ENCODE measurements at regions not wholly inside any gene's neighbourhood (a gene's known extent, or its start where the extent isn't known, plus 50 kb on each side); places are given as distances from the start of the nearest gene placed in this dataset.
"Not testable (repeated sequence)": the region's sequence is repeated elsewhere in the genome, so short reads cannot be mapped to it uniquely, and the experiment has no call there.

- H3K4me1 Mint-ChIP-seq (ENCODE audit: low read depth); ATAC-seq (replicated peaks in 1 of 2); DNase-seq; H3K36me3 Mint-ChIP-seq (ENCODE audit: insufficient read depth in 2 of 2); H3K9me3 Mint-ChIP-seq; H3K27ac Mint-ChIP-seq; H3K4me3 Mint-ChIP-seq; H3K27me3 Mint-ChIP-seq (ENCODE audit: low read depth): not testable (repeated sequence)
Measured at GRCh38 chr6:73972518-73972917, 276.5 kb downstream of the CD109 start.

GRCh38 chr6:73969971-73970970, 274.3 kb downstream of the CD109 start:
- DNase-seq: peak in 1 of 2 donors; percentile 8
- Mint-ChIP-seq H3K4me3 (no peak overlapping the region), H3K27me3 (ENCODE audit: low read depth) (no peaks in the 10 kb centered on the region), H3K4me1 (ENCODE audit: low read depth) (no peaks in the 10 kb centered on the region), H3K9me3 (no peaks in the 10 kb centered on the region), H3K36me3 (ENCODE audit: insufficient read depth in 2 of 2) (no peaks in the 10 kb centered on the region), H3K27ac (no peak overlapping the region)
- ATAC-seq (replicated peaks in 1 of 2): peak in 1 of 2 donors; percentile 68

- ATAC-seq (replicated peaks in 1 of 2) (no peak), DNase-seq (no peak)
- Mint-ChIP-seq H3K27ac (no peak overlapping the region), H3K4me3 (no peak overlapping the region), H3K4me1 (ENCODE audit: low read depth) (no peaks in the 10 kb centered on the region), H3K36me3 (ENCODE audit: insufficient read depth in 2 of 2) (no peaks in the 10 kb centered on the region), H3K27me3 (ENCODE audit: low read depth) (no peaks in the 10 kb centered on the region), H3K9me3 (no peaks in the 10 kb centered on the region)
Measured at GRCh38 chr6:73968221-73968757, 272.3 kb downstream of the CD109 start.

- no peak for DNase-seq
- no peak overlapping the region for H3K27ac Mint-ChIP-seq
- H3K4me1 Mint-ChIP-seq (ENCODE audit: low read depth): no peaks in the 10 kb centered on the region
- ATAC-seq (replicated peaks in 1 of 2): no peak
- H3K4me3 Mint-ChIP-seq: no peak overlapping the region
- no peaks in the 10 kb centered on the region for H3K9me3 Mint-ChIP-seq
- H3K27me3 Mint-ChIP-seq (ENCODE audit: low read depth): no peaks in the 10 kb centered on the region
- no peaks in the 10 kb centered on the region for H3K36me3 Mint-ChIP-seq (ENCODE audit: insufficient read depth in 2 of 2)
Measured at GRCh38 chr6:73965539-73966029, 269.6 kb downstream of the CD109 start.

GRCh38 chr6:73964241-73964854, 268.3 kb downstream of the CD109 start:
- Mint-ChIP-seq H3K4me3 (no peak overlapping the region), H3K4me1 (ENCODE audit: low read depth) (no peaks in the 10 kb centered on the region), H3K9me3 (no peaks in the 10 kb centered on the region), H3K36me3 (ENCODE audit: insufficient read depth in 2 of 2) (no peaks in the 10 kb centered on the region), H3K27me3 (ENCODE audit: low read depth) (no peaks in the 10 kb centered on the region), H3K27ac (no peak overlapping the region)
- ATAC-seq (replicated peaks in 1 of 2) (no peak), DNase-seq (no peak)

GRCh38 chr6:73962884-73963283, 266.9 kb downstream of the CD109 start:
- Mint-ChIP-seq H3K27ac (no peak overlapping the region), H3K9me3 (no peaks in the 10 kb centered on the region), H3K4me3 (no peak overlapping the region), H3K36me3 (ENCODE audit: insufficient read depth in 2 of 2) (no peaks in the 10 kb centered on the region), H3K4me1 (ENCODE audit: low read depth) (no peaks in the 10 kb centered on the region), H3K27me3 (ENCODE audit: low read depth) (no peaks in the 10 kb centered on the region)
- no peak for DNase-seq
- ATAC-seq (replicated peaks in 1 of 2): no peak

GRCh38 chr6:73956305-73956704, 260.3 kb downstream of the CD109 start:
- no peaks in the 10 kb centered on the region for H3K4me1 Mint-ChIP-seq (ENCODE audit: low read depth)
- H3K27ac Mint-ChIP-seq: no peak overlapping the region
- ATAC-seq (replicated peaks in 1 of 2): no peak
- DNase-seq: no peak
- H3K9me3 Mint-ChIP-seq: peaks cover 0 to 1% of the 10 kb centered on the region in 2 donors
- no peaks in the 10 kb centered on the region for H3K36me3 Mint-ChIP-seq (ENCODE audit: insufficient read depth in 2 of 2)
- no peaks in the 10 kb centered on the region for H3K27me3 Mint-ChIP-seq (ENCODE audit: low read depth)
- no peak overlapping the region for H3K4me3 Mint-ChIP-seq

- Mint-ChIP-seq H3K36me3 (ENCODE audit: insufficient read depth in 2 of 2) (no peaks in the 10 kb centered on the region), H3K27ac (no peak overlapping the region), H3K4me1 (ENCODE audit: low read depth) (no peaks in the 10 kb centered on the region), H3K9me3 (peaks cover 0 to 1% of the 10 kb centered on the region in 2 donors), H3K4me3 (no peak overlapping the region), H3K27me3 (ENCODE audit: low read depth) (no peaks in the 10 kb centered on the region)
- no peak for ATAC-seq (replicated peaks in 1 of 2)
- no peak for DNase-seq
Measured at GRCh38 chr6:73955800-73956199, 259.8 kb downstream of the CD109 start.

- Mint-ChIP-seq H3K27ac (no peak overlapping the region), H3K4me1 (ENCODE audit: low read depth) (no peaks in the 10 kb centered on the region), H3K27me3 (ENCODE audit: low read depth) (no peaks in the 10 kb centered on the region), H3K9me3 (peaks cover 0 to 1% of the 10 kb centered on the region in 2 donors), H3K36me3 (ENCODE audit: insufficient read depth in 2 of 2) (no peaks in the 10 kb centered on the region), H3K4me3 (no peak overlapping the region)
- no peak for ATAC-seq (replicated peaks in 1 of 2)
- no peak for DNase-seq
Measured at GRCh38 chr6:73954881-73955280, 258.9 kb downstream of the CD109 start.

GRCh38 chr6:73951183-73951582, 255.2 kb downstream of the CD109 start:
- ATAC-seq (replicated peaks in 1 of 2) (no peak), DNase-seq (no peak)
- no peaks in the 10 kb centered on the region for H3K36me3 Mint-ChIP-seq (ENCODE audit: insufficient read depth in 2 of 2)
- H3K27me3 Mint-ChIP-seq (ENCODE audit: low read depth): no peaks in the 10 kb centered on the region
- H3K4me1 Mint-ChIP-seq (ENCODE audit: low read depth): no peaks in the 10 kb centered on the region
- no peak overlapping the region for H3K4me3 Mint-ChIP-seq
- H3K27ac Mint-ChIP-seq: no peak overlapping the region
- peaks cover 3 to 12% of the 10 kb centered on the region in 2 donors for H3K9me3 Mint-ChIP-seq

GRCh38 chr6:73943930-73944652, 248.1 kb downstream of the CD109 start:
- Mint-ChIP-seq H3K27me3 (ENCODE audit: low read depth) (no peaks in the 10 kb centered on the region), H3K9me3 (peaks cover 4 to 8% of the 10 kb centered on the region in 2 donors), H3K36me3 (ENCODE audit: insufficient read depth in 2 of 2) (no peaks in the 10 kb centered on the region), H3K27ac (no peak overlapping the region), H3K4me3 (no peak overlapping the region), H3K4me1 (ENCODE audit: low read depth) (no peaks in the 10 kb centered on the region)
- no peak for ATAC-seq (replicated peaks in 1 of 2)
- DNase-seq: no peak

GRCh38 chr6:73943411-73943810, 247.4 kb downstream of the CD109 start:
- ATAC-seq (replicated peaks in 1 of 2) (no peak), DNase-seq (no peak)
- Mint-ChIP-seq H3K36me3 (ENCODE audit: insufficient read depth in 2 of 2) (no peaks in the 10 kb centered on the region), H3K27ac (no peak overlapping the region), H3K27me3 (ENCODE audit: low read depth) (no peaks in the 10 kb centered on the region), H3K4me1 (ENCODE audit: low read depth) (no peaks in the 10 kb centered on the region), H3K4me3 (no peak overlapping the region), H3K9me3 (peaks cover 4 to 9% of the 10 kb centered on the region in 2 donors)
